ENCODE measurements at regions not wholly inside any gene's neighbourhood (a gene's known extent, or its start where the extent isn't known, plus 50 kb on each side); places are given as distances from the start of the nearest gene placed in this dataset.

- intact Hi-C loops (cut with micrococcal nuclease) = no loop called here
- Mint-ChIP-seq H3K4me1 (ENCODE audit: low read depth) (no peaks in the 10 kb centered on the region), H3K36me3 (ENCODE audit: low read depth) (no peaks in the 10 kb centered on the region), H3K4me3 (no peak overlapping the region), H3K9me3 (peaks cover 6% of the 10 kb centered on the region), H3K27ac (no peak overlapping the region), H3K27me3 (no peaks in the 10 kb centered on the region)
Measured at GRCh38 chr18:53935399-53935798, 289.1 kb downstream of the MBD2 start.

GRCh38 chr18:53920312-53921075 lies 304.0 kb downstream of the MBD2 start:
- intact Hi-C loops (cut with micrococcal nuclease) = no loop called here
- H3K4me1 Mint-ChIP-seq (ENCODE audit: low read depth) = no peaks in the 10 kb centered on the region
- no peaks in the 10 kb centered on the region for H3K36me3 Mint-ChIP-seq (ENCODE audit: low read depth)
- peaks cover 11% of the 10 kb centered on the region for H3K9me3 Mint-ChIP-seq
- H3K27me3 Mint-ChIP-seq = no peaks in the 10 kb centered on the region
- no peak overlapping the region for H3K4me3 Mint-ChIP-seq
- no peak overlapping the region for H3K27ac Mint-ChIP-seq

- no peak overlapping the region for H3K4me3 Mint-ChIP-seq
- H3K4me1 Mint-ChIP-seq (ENCODE audit: low read depth) = no peaks in the 10 kb centered on the region
- H3K9me3 Mint-ChIP-seq = peaks cover 11% of the 10 kb centered on the region
- no peaks in the 10 kb centered on the region for H3K27me3 Mint-ChIP-seq
- no peaks in the 10 kb centered on the region for H3K36me3 Mint-ChIP-seq (ENCODE audit: low read depth)
- intact Hi-C loops (cut with micrococcal nuclease) = loop anchor here (10.0 kb wide), 1 partner anchor 197 kb away; no protein-coding TSS in a partner anchor
- H3K27ac Mint-ChIP-seq = no peak overlapping the region
Measured at GRCh38 chr18:53918091-53918490, 306.4 kb downstream of the MBD2 start.

GRCh38 chr18:53911200-53911599 lies 313.3 kb downstream of the MBD2 start:
- intact Hi-C loops (cut with micrococcal nuclease) = loop anchor here (10.0 kb wide), 1 partner anchor 204 kb away; no protein-coding TSS in a partner anchor
- Mint-ChIP-seq H3K9me3 (no peaks in the 10 kb centered on the region), H3K4me1 (ENCODE audit: low read depth) (no peaks in the 10 kb centered on the region), H3K27me3 (no peaks in the 10 kb centered on the region), H3K27ac (no peak overlapping the region), H3K4me3 (no peak overlapping the region), H3K36me3 (ENCODE audit: low read depth) (no peaks in the 10 kb centered on the region)

GRCh38 chr18:53909668-53910067 lies 314.8 kb downstream of the MBD2 start:
- intact Hi-C loops (cut with micrococcal nuclease) = loop anchor here (10.0 kb wide), 1 partner anchor 205 kb away; no protein-coding TSS in a partner anchor
- Mint-ChIP-seq H3K4me3 (no peak overlapping the region), H3K36me3 (ENCODE audit: low read depth) (no peaks in the 10 kb centered on the region), H3K4me1 (ENCODE audit: low read depth) (no peaks in the 10 kb centered on the region), H3K27ac (no peak overlapping the region), H3K27me3 (no peaks in the 10 kb centered on the region), H3K9me3 (no peaks in the 10 kb centered on the region)

GRCh38 chr18:53907921-53908320 lies 316.5 kb downstream of the MBD2 start:
- Mint-ChIP-seq H3K9me3 (no peaks in the 10 kb centered on the region), H3K27ac (no peak overlapping the region), H3K27me3 (no peaks in the 10 kb centered on the region), H3K4me3 (no peak overlapping the region), H3K36me3 (ENCODE audit: low read depth) (no peaks in the 10 kb centered on the region), H3K4me1 (ENCODE audit: low read depth) (no peaks in the 10 kb centered on the region)
- intact Hi-C loops (cut with micrococcal nuclease) = no loop called here

GRCh38 chr18:53906681-53907080 lies 317.8 kb downstream of the MBD2 start:
- Mint-ChIP-seq H3K4me1 (ENCODE audit: low read depth) (no peaks in the 10 kb centered on the region), H3K9me3 (no peaks in the 10 kb centered on the region), H3K27me3 (no peaks in the 10 kb centered on the region), H3K4me3 (no peak overlapping the region), H3K27ac (no peak overlapping the region), H3K36me3 (ENCODE audit: low read depth) (no peaks in the 10 kb centered on the region)
- intact Hi-C loops (cut with micrococcal nuclease) = no loop called here

- Mint-ChIP-seq H3K27ac (no peak overlapping the region), H3K27me3 (no peaks in the 10 kb centered on the region), H3K4me3 (no peak overlapping the region), H3K9me3 (no peaks in the 10 kb centered on the region), H3K4me1 (ENCODE audit: low read depth) (no peaks in the 10 kb centered on the region), H3K36me3 (ENCODE audit: low read depth) (no peaks in the 10 kb centered on the region)
- intact Hi-C loops (cut with micrococcal nuclease) = no loop called here
Measured at GRCh38 chr18:53894675-53895442, 329.6 kb downstream of the MBD2 start.

- no peaks in the 10 kb centered on the region for H3K36me3 Mint-ChIP-seq (ENCODE audit: low read depth)
- no peaks in the 10 kb centered on the region for H3K27me3 Mint-ChIP-seq
- intact Hi-C loops (cut with micrococcal nuclease) = no loop called here
- no peak overlapping the region for H3K4me3 Mint-ChIP-seq
- no peaks in the 10 kb centered on the region for H3K4me1 Mint-ChIP-seq (ENCODE audit: low read depth)
- no peaks in the 10 kb centered on the region for H3K9me3 Mint-ChIP-seq
- no peak overlapping the region for H3K27ac Mint-ChIP-seq
Measured at GRCh38 chr18:53887447-53887846, 337.0 kb downstream of the MBD2 start.

- no peak overlapping the region for H3K27ac Mint-ChIP-seq
- no peaks in the 10 kb centered on the region for H3K4me1 Mint-ChIP-seq (ENCODE audit: low read depth)
- no peaks in the 10 kb centered on the region for H3K9me3 Mint-ChIP-seq
- intact Hi-C loops (cut with micrococcal nuclease) = no loop called here
- no peaks in the 10 kb centered on the region for H3K36me3 Mint-ChIP-seq (ENCODE audit: low read depth)
- H3K27me3 Mint-ChIP-seq = no peaks in the 10 kb centered on the region
- H3K4me3 Mint-ChIP-seq = no peak overlapping the region
Measured at GRCh38 chr18:53886058-53886457, 338.4 kb downstream of the MBD2 start.

- Mint-ChIP-seq H3K4me3 (no peak overlapping the region), H3K4me1 (ENCODE audit: low read depth) (no peaks in the 10 kb centered on the region), H3K27me3 (no peaks in the 10 kb centered on the region), H3K9me3 (no peaks in the 10 kb centered on the region), H3K36me3 (ENCODE audit: low read depth) (no peaks in the 10 kb centered on the region), H3K27ac (no peak overlapping the region)
- intact Hi-C loops (cut with micrococcal nuclease) = no loop called here
Measured at GRCh38 chr18:53883771-53884170, 340.7 kb downstream of the MBD2 start.

GRCh38 chr18:53874103-53874502 lies 350.4 kb downstream of the MBD2 start:
- intact Hi-C loops (cut with micrococcal nuclease) = no loop called here
- Mint-ChIP-seq H3K4me1 (ENCODE audit: low read depth) (no peaks in the 10 kb centered on the region), H3K27me3 (no peaks in the 10 kb centered on the region), H3K27ac (no peak overlapping the region), H3K9me3 (no peaks in the 10 kb centered on the region), H3K36me3 (ENCODE audit: low read depth) (no peaks in the 10 kb centered on the region), H3K4me3 (no peak overlapping the region)

- no peak overlapping the region for H3K4me3 Mint-ChIP-seq
- no peaks in the 10 kb centered on the region for H3K27me3 Mint-ChIP-seq
- no peak overlapping the region for H3K27ac Mint-ChIP-seq
- intact Hi-C loops (cut with micrococcal nuclease) = no loop called here
- no peaks in the 10 kb centered on the region for H3K36me3 Mint-ChIP-seq (ENCODE audit: low read depth)
- H3K4me1 Mint-ChIP-seq (ENCODE audit: low read depth) = no peaks in the 10 kb centered on the region
- H3K9me3 Mint-ChIP-seq = no peaks in the 10 kb centered on the region
Measured at GRCh38 chr18:53864770-53865169, 359.7 kb downstream of the MBD2 start.

- Mint-ChIP-seq H3K4me3 (no peak overlapping the region), H3K36me3 (ENCODE audit: low read depth) (no peaks in the 10 kb centered on the region), H3K9me3 (no peaks in the 10 kb centered on the region), H3K27ac (no peak overlapping the region), H3K27me3 (no peaks in the 10 kb centered on the region), H3K4me1 (ENCODE audit: low read depth) (no peaks in the 10 kb centered on the region)
- intact Hi-C loops (cut with micrococcal nuclease) = no loop called here
Measured at GRCh38 chr18:53862921-53863320, 361.5 kb downstream of the MBD2 start.

Measured in dendritic cell treated with granulocyte-macrophage colony-stimulating factor and Interleukin-4, amounts not matched to agents 40 ng/mL and 50 ng/mL, for 4 days (primary cell).